H9 (cell line): ENCODE measurements at regions not wholly inside any gene's neighbourhood (a gene's known extent, or its start where the extent isn't known, plus 50 kb on each side); places are given as distances from the start of the nearest gene placed in this dataset.

Experiments
- DNase-seq: peaks from one replicate; pipeline ENCODE4 v3.0.0-alpha.2; 2017
- H2AFZ ChIP-seq: one replicate; pipeline ENCODE4 v1.6.1; 2013; ENCODE audit warnings: mild to moderate bottlenecking, low read length, control low read depth, moderate library complexity
- H2AK5ac ChIP-seq: 2 replicates; pipeline ENCODE4 v1.6.1; 2013; ENCODE audit warnings: low read length, control low read depth, mixed read lengths; ENCODE audit not compliant: insufficient read length
- H2BK120ac ChIP-seq: one replicate; pipeline ENCODE4 v1.6.1; 2013; ENCODE audit warnings: low read depth, mild to moderate bottlenecking, low read length, control low read depth, inconsistent platforms; ENCODE audit not compliant: poor library complexity, severe bottlenecking
- H2BK12ac ChIP-seq: 2 replicates; pipeline ENCODE4 v1.6.1; 2013; ENCODE audit warnings: low read length, control low read depth, mixed read lengths, low read depth; ENCODE audit not compliant: insufficient read length
- H2BK15ac ChIP-seq: 2 replicates; pipeline ENCODE4 v1.6.1; 2013; ENCODE audit warnings: low read depth, low read length, control low read depth
- H2BK20ac ChIP-seq: one replicate; pipeline ENCODE4 v1.6.1; 2013; ENCODE audit warnings: low read depth, mild to moderate bottlenecking, low read length, control low read depth, inconsistent platforms; ENCODE audit not compliant: poor library complexity, severe bottlenecking
- H2BK5ac ChIP-seq: 2 replicates; pipeline ENCODE4 v1.6.1; 2013; ENCODE audit warnings: low read length, control low read depth, mixed read lengths; ENCODE audit not compliant: insufficient read length
- H3K14ac ChIP-seq: 2 replicates; pipeline ENCODE4 v1.6.1; 2013; ENCODE audit warnings: low read length, control low read depth; ENCODE audit not compliant: insufficient read depth
- H3K18ac ChIP-seq: 2 replicates; pipeline ENCODE4 v1.6.1; 2013; ENCODE audit warnings: low read depth, mild to moderate bottlenecking, mixed read lengths, low read length, control low read depth; ENCODE audit not compliant: insufficient read length
- H3K23ac ChIP-seq: 2 replicates; pipeline ENCODE4 v1.6.1; 2013; ENCODE audit warnings: low read length, control low read depth, mixed read lengths, low read depth; ENCODE audit not compliant: insufficient read length
- H3K23me2 ChIP-seq: 2 replicates; pipeline ENCODE4 v1.6.1; 2013; ENCODE audit warnings: low read depth, mild to moderate bottlenecking, mixed read lengths, low read length, control low read depth; ENCODE audit not compliant: insufficient read length, poor library complexity, severe bottlenecking
- H3K27ac ChIP-seq: 2 replicates; pipeline ENCODE4 v1.5.1; 2013; ENCODE audit warnings: low read length, control low read depth, mixed read lengths, low read depth; ENCODE audit not compliant: insufficient read length
- H3K27me3 ChIP-seq: 2 replicates; pipeline ENCODE4 v1.6.1; 2013; ENCODE audit warnings: low read length, control low read depth, inconsistent platforms; ENCODE audit not compliant: insufficient read depth
- H3K4ac ChIP-seq: 2 replicates; pipeline ENCODE4 v1.6.1; 2013; ENCODE audit warnings: low read depth, mild to moderate bottlenecking, control low read depth, inconsistent platforms, low read length, moderate library complexity
- H3K4me1 ChIP-seq: 2 replicates; pipeline ENCODE4 v1.6.1; 2013; ENCODE audit warnings: low read length, control low read depth, inconsistent platforms; ENCODE audit not compliant: insufficient read depth
- H3K4me2 ChIP-seq: 2 replicates; pipeline ENCODE4 v1.6.1; 2013; ENCODE audit warnings: low read length, control low read depth, mixed read lengths; ENCODE audit not compliant: insufficient read length, insufficient read depth
- H3K56ac ChIP-seq: 2 replicates; pipeline ENCODE4 v1.6.1; 2013; ENCODE audit warnings: low read depth, mild to moderate bottlenecking, mixed read lengths, low read length, control low read depth; ENCODE audit not compliant: insufficient read length
- H3K79me1 ChIP-seq: 2 replicates; pipeline ENCODE4 v1.6.1; 2013; ENCODE audit warnings: low read depth, mild to moderate bottlenecking, moderate library complexity, low read length, control low read depth, inconsistent platforms; ENCODE audit not compliant: insufficient read depth, poor library complexity, severe bottlenecking
- H3K79me2 ChIP-seq: 2 replicates; pipeline ENCODE4 v1.6.1; 2013; ENCODE audit warnings: low read length, control low read depth, inconsistent platforms; ENCODE audit not compliant: insufficient read depth
- H3K9ac ChIP-seq: 2 replicates; pipeline ENCODE4 v1.6.1; 2013; ENCODE audit warnings: low read length, control low read depth, mixed read lengths; ENCODE audit not compliant: insufficient read length; ENCODE audit errors: extremely low read depth
- H3K9me3 ChIP-seq: one replicate; pipeline ENCODE4 v1.6.1; 2013; ENCODE audit warnings: low read depth, low read length, inconsistent platforms; ENCODE audit not compliant: control insufficient read depth
- H3T11ph ChIP-seq: one replicate; pipeline ENCODE4 v1.6.1; 2013; ENCODE audit warnings: mild to moderate bottlenecking, low read length, control low read depth, inconsistent platforms
- H4K20me1 ChIP-seq: one replicate; pipeline ENCODE4 v1.6.1; 2013; ENCODE audit not compliant: control insufficient read depth, insufficient read length, insufficient read depth
- H4K5ac ChIP-seq: 2 replicates; pipeline ENCODE4 v1.6.1; 2013; ENCODE audit warnings: low read depth, mild to moderate bottlenecking, mixed read lengths, low read length, control low read depth; ENCODE audit not compliant: insufficient read length
- H4K8ac ChIP-seq: replicated peaks from 2 replicates; pipeline ENCODE4 v1.6.1; 2013; ENCODE audit warnings: low read length, control low read depth, mixed read lengths, low read depth; ENCODE audit not compliant: insufficient read length
- H4K91ac ChIP-seq: 2 replicates; pipeline ENCODE4 v1.6.1; 2013; ENCODE audit warnings: low read depth, mild to moderate bottlenecking, moderate library complexity, mixed read lengths, low read length, control low read depth; ENCODE audit not compliant: insufficient read length
- H3K27ac Mint-ChIP-seq, 3 experiments: 2 replicates in 2 of 3; 3 replicates in 1 of 3; pipeline ENCODE4 v1.8.0; 2020 to 2021; ENCODE audit warnings: mixed read lengths in 3 of 3, mild to moderate bottlenecking in 1 of 3, moderate library complexity in 1 of 3
- H3K27me3 Mint-ChIP-seq: 2 replicates; pipeline ENCODE4 v1.8.0; 2021; ENCODE audit warnings: low read depth, mild to moderate bottlenecking, moderate library complexity, mixed read lengths
- H3K36me3 Mint-ChIP-seq, 3 experiments: 2 replicates in 2 of 3; 3 replicates in 1 of 3; pipeline ENCODE4 v1.8.0; 2020 to 2021; ENCODE audit warnings: low read depth in 3 of 3, mixed read lengths in 3 of 3; ENCODE audit not compliant: insufficient read depth in 1 of 3
- H3K4me1 Mint-ChIP-seq, 2 experiments: 2 replicates each; pipeline ENCODE4 v1.8.0; 2020; ENCODE audit warnings: mixed read lengths in 2 of 2
- H3K4me3 Mint-ChIP-seq, 2 experiments: 2 replicates in 1 of 2; 3 replicates in 1 of 2; pipeline ENCODE4 v1.8.0; 2020 to 2021; ENCODE audit warnings: mild to moderate bottlenecking in 2 of 2, mixed read lengths in 2 of 2, moderate library complexity in 1 of 2
- H3K9me3 Mint-ChIP-seq, 2 experiments: 2 replicates in 1 of 2; 3 replicates in 1 of 2; pipeline ENCODE4 v1.8.0; 2020; ENCODE audit warnings: mild to moderate bottlenecking in 2 of 2, mixed read lengths in 2 of 2, moderate library complexity in 1 of 2
- CTCF ChIP-seq: fragments of 200-600 bp; sonication (generic); conservative IDR thresholded peaks from 3 replicates; pipeline ENCODE4 v1.8.0; 2021; ENCODE audit warnings: antibody characterized with exemption, mild to moderate bottlenecking

GRCh38 chr6:113782636-113783035, 74.5 kb upstream of the MARCKS start:
- H3K4me1 ChIP-seq, result no peaks in the 10 kb centered on the region; the same call in 1 of the 2 replicates
- no peak overlapping the region for H3K14ac ChIP-seq
- H3K18ac ChIP-seq, result no peak overlapping the region
- H3K23me2 ChIP-seq, result no peaks in the 10 kb centered on the region
- no peak overlapping the region for H2BK12ac ChIP-seq
- H3K27me3 Mint-ChIP-seq, result peaks cover 26% of the 10 kb centered on the region
- H3K4me1 Mint-ChIP-seq, result peaks cover 12 to 14% of the 10 kb centered on the region in 2 experiments
- H3K9me3 Mint-ChIP-seq, result no peaks in the 10 kb centered on the region
- no peak overlapping the region for H2BK120ac ChIP-seq
- no peaks in the 10 kb centered on the region for H4K20me1 ChIP-seq
- no peak overlapping the region for H4K5ac ChIP-seq
- H2BK15ac ChIP-seq, result no peak overlapping the region
- no peak overlapping the region for H3K9ac ChIP-seq
- no peak overlapping the region for H3K4ac ChIP-seq
- H3K27ac ChIP-seq, result no peak overlapping the region
- H4K8ac ChIP-seq, result no peak overlapping the region
- H3K79me2 ChIP-seq, result no peaks in the 10 kb centered on the region
- H2AFZ ChIP-seq, result no peak overlapping the region
- no peak overlapping the region for H3K56ac ChIP-seq
- no peak overlapping the region for H3K4me3 Mint-ChIP-seq
- H3K36me3 Mint-ChIP-seq, result no peaks in the 10 kb centered on the region
- no peak overlapping the region for H4K91ac ChIP-seq
- no peak overlapping the region for H3K23ac ChIP-seq
- H3K27ac Mint-ChIP-seq, result no peak overlapping the region
- H3K9me3 ChIP-seq, result no peaks in the 10 kb centered on the region
- H3K79me1 ChIP-seq, result no peaks in the 10 kb centered on the region
- no peak overlapping the region for H3T11ph ChIP-seq
- peaks cover 18% of the 10 kb centered on the region; the same call in 1 of the 2 replicates for H3K27me3 ChIP-seq
- no peak for TF ChIP-seq CTCF
- no peak overlapping the region for H2BK20ac ChIP-seq
- H2AK5ac ChIP-seq, result no peak overlapping the region
- H3K4me2 ChIP-seq, result no peak overlapping the region
- H2BK5ac ChIP-seq, result no peak overlapping the region
- DNase-seq, result no peak
